Lower lobe of right lung (tissue), 2 donors: ENCODE measurements at regions not wholly inside any gene's neighbourhood (a gene's known extent, or its start where the extent isn't known, plus 50 kb on each side); places are given as distances from the start of the nearest gene placed in this dataset.

Experiments
- ATAC-seq, 2 donors: fragments of 200-7000 bp; cut with Tn5 transposase; one replicate each; pipeline ENCODE4 v1.9.1; 2020 to 2022; ENCODE audit warnings: mild to moderate bottlenecking in 2 of 2, moderate library complexity in 2 of 2
- DNase-seq: peaks from one replicate; pipeline ENCODE4 v3.0.0-alpha.2; 2020
- H3K27ac ChIP-seq: fragments of 200-600 bp; one replicate; pipeline ENCODE4 v1.8.0; 2022
- H3K27me3 ChIP-seq: fragments of 200-600 bp; one replicate; pipeline ENCODE4 v1.8.0; 2022; ENCODE audit warnings: low read depth
- H3K36me3 ChIP-seq: fragments of 200-600 bp; one replicate; pipeline ENCODE4 v1.8.0; 2022; ENCODE audit warnings: mild to moderate bottlenecking
- H3K4me1 ChIP-seq: fragments of 200-600 bp; one replicate; pipeline ENCODE4 v1.8.0; 2022
- H3K4me3 ChIP-seq: fragments of 200-600 bp; one replicate; pipeline ENCODE4 v1.8.0; 2022; ENCODE audit warnings: mild to moderate bottlenecking
- H3K9me3 ChIP-seq: fragments of 200-600 bp; one replicate; pipeline ENCODE4 v1.8.0; 2022
- CTCF ChIP-seq: fragments of 200-600 bp; IDR thresholded peaks from one replicate; pipeline ENCODE4 v1.8.0; 2022; ENCODE audit warnings: antibody characterized with exemption, mild to moderate bottlenecking
- intact Hi-C: fragments of 100-400 bp; cut with DNase I; formaldehyde crosslinking; loops from one replicate; pipeline ENCODE4 v1.11.0; 2022
- donor health status: DM: no; HTN: yes; CAD: no; lungs with severe emphysema.

GRCh38 chr13:23020246-23020843 is 160.4 kb upstream of the SGCG start:
- Histone ChIP-seq H3K9me3 (no peaks in the 10 kb centered on the region), H3K4me3 (no peak overlapping the region), H3K27me3 (no peaks in the 10 kb centered on the region), H3K4me1 (no peaks in the 10 kb centered on the region), H3K36me3 (no peaks in the 10 kb centered on the region), H3K27ac (no peak overlapping the region)
- ATAC-seq (peak; percentile 84 to 85), DNase-seq (no peak)
- intact Hi-C loops, result no loop called here
- TF ChIP-seq CTCF, result peak; percentile 77

GRCh38 chr13:23021906-23022305 is 158.9 kb upstream of the SGCG start:
- H3K9me3 ChIP-seq, result no peaks in the 10 kb centered on the region
- no peak overlapping the region for H3K4me3 ChIP-seq
- no peaks in the 10 kb centered on the region for H3K36me3 ChIP-seq
- no peak for TF ChIP-seq CTCF
- ATAC-seq, result no peak
- H3K27me3 ChIP-seq, result no peaks in the 10 kb centered on the region
- H3K4me1 ChIP-seq, result no peaks in the 10 kb centered on the region
- no peak overlapping the region for H3K27ac ChIP-seq
- intact Hi-C loops, result no loop called here
- no peak for DNase-seq

GRCh38 chr13:23022704-23023103 is 158.1 kb upstream of the SGCG start:
- H3K4me3 ChIP-seq, result no peak overlapping the region
- no peaks in the 10 kb centered on the region for H3K9me3 ChIP-seq
- ATAC-seq, result no peak
- no peak for TF ChIP-seq CTCF
- no peak overlapping the region for H3K27ac ChIP-seq
- no peaks in the 10 kb centered on the region for H3K27me3 ChIP-seq
- no peaks in the 10 kb centered on the region for H3K36me3 ChIP-seq
- no peaks in the 10 kb centered on the region for H3K4me1 ChIP-seq
- intact Hi-C loops, result no loop called here
- no peak for DNase-seq

- intact Hi-C loops, result no loop called here
- no peak for ATAC-seq
- TF ChIP-seq CTCF, result no peak
- Histone ChIP-seq H3K27me3 (no peaks in the 10 kb centered on the region), H3K4me1 (no peaks in the 10 kb centered on the region), H3K36me3 (no peaks in the 10 kb centered on the region), H3K9me3 (no peaks in the 10 kb centered on the region), H3K27ac (no peak overlapping the region), H3K4me3 (no peak overlapping the region)
- DNase-seq, result no peak
These were observed 154.7 kb upstream of the SGCG start for GRCh38 chr13:23025864-23026608.

- TF ChIP-seq CTCF, result no peak
- no peak for DNase-seq
- H3K9me3 ChIP-seq, result no peaks in the 10 kb centered on the region
- no peak overlapping the region for H3K27ac ChIP-seq
- intact Hi-C loops, result no loop called here
- H3K4me3 ChIP-seq, result no peak overlapping the region
- no peaks in the 10 kb centered on the region for H3K27me3 ChIP-seq
- no peak for ATAC-seq
- no peaks in the 10 kb centered on the region for H3K4me1 ChIP-seq
- H3K36me3 ChIP-seq, result no peaks in the 10 kb centered on the region
These were observed 141.4 kb upstream of the SGCG start for GRCh38 chr13:23039266-23039935.
